ENCODE measurements at regions not wholly inside any gene's neighbourhood (a gene's known extent, or its start where the extent isn't known, plus 50 kb on each side); places are given as distances from the start of the nearest gene placed in this dataset.

DNA sequence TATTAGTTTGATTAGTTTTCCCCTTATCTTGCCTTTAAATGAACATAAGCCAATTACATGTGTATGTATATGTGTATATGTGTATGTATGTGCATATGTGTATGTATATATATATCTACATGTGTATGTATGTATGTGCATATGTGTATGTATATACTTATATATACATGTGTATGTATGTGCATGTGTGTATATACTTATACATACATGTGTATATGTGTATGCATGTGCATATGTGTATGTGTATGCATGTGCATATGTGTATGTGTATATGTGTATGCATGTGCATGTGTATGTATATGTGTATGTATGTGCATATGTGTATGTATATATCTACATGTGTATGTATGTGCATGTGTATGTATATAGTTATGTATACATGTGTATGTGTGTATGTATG lies 65.5 kb upstream of the CCT8L2 start:
- TF ChIP-seq, protein P1, sequence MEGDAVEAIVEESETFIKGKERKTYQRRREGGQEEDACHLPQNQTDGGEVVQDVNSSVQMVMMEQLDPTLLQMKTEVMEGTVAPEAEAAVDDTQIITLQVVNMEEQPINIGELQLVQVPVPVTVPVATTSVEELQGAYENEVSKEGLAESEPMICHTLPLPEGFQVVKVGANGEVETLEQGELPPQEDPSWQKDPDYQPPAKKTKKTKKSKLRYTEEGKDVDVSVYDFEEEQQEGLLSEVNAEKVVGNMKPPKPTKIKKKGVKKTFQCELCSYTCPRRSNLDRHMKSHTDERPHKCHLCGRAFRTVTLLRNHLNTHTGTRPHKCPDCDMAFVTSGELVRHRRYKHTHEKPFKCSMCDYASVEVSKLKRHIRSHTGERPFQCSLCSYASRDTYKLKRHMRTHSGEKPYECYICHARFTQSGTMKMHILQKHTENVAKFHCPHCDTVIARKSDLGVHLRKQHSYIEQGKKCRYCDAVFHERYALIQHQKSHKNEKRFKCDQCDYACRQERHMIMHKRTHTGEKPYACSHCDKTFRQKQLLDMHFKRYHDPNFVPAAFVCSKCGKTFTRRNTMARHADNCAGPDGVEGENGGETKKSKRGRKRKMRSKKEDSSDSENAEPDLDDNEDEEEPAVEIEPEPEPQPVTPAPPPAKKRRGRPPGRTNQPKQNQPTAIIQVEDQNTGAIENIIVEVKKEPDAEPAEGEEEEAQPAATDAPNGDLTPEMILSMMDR (IDR thresholded peaks at IDR 0.05), result no peak
- TF ChIP-seq POLR2A (IDR thresholded peaks at IDR 0.05), result no peak

All from right lobe of liver (tissue), 4 donors.